GM12873 (cell line): ENCODE measurements at regions not wholly inside any gene's neighbourhood (a gene's known extent, or its start where the extent isn't known, plus 50 kb on each side); places are given as distances from the start of the nearest gene placed in this dataset.

Experiments used
- CTCF ChIP-seq: IDR thresholded peaks from 2 replicates; pipeline ENCODE4 v1.5.1; 2012; ENCODE audit warnings: low read depth, mild to moderate bottlenecking, moderate library complexity, low read length, control low read depth; ENCODE audit not compliant: insufficient read depth; ENCODE audit errors: missing control alignments

GRCh38 chr2:34828481-34828880 lies 1229.4 kb upstream of the FAM98A start:
- no peak for TF ChIP-seq CTCF

- no peak for TF ChIP-seq CTCF
Measured at GRCh38 chr2:34827398-34827797, 1228.3 kb upstream of the FAM98A start.

GRCh38 chr2:34825686-34826085 lies 1226.6 kb upstream of the FAM98A start:
- no peak for TF ChIP-seq CTCF

GRCh38 chr2:34822616-34823015 lies 1223.5 kb upstream of the FAM98A start:
- TF ChIP-seq CTCF: no peak

GRCh38 chr2:34815052-34815741 lies 1216.1 kb upstream of the FAM98A start:
- no peak for TF ChIP-seq CTCF

- no peak for TF ChIP-seq CTCF
Measured at GRCh38 chr2:34810456-34810855, 1211.4 kb upstream of the FAM98A start.

- no peak for TF ChIP-seq CTCF
Measured at GRCh38 chr2:34808426-34808825, 1209.3 kb upstream of the FAM98A start.
